ENCODE measurements at regions not wholly inside any gene's neighbourhood (a gene's known extent, or its start where the extent isn't known, plus 50 kb on each side); places are given as distances from the start of the nearest gene placed in this dataset.
"Not testable (repeated sequence)": the region's sequence is repeated elsewhere in the genome, so short reads cannot be mapped to it uniquely, and the experiment has no call there.

- Histone ChIP-seq H3K36me3 (ENCODE audit: insufficient read depth, low read length) (no peaks in the 10 kb centered on the region), H3K4me2 (ENCODE audit: low read length) (no peak overlapping the region), H3K4me3 (ENCODE audit: low read depth, low read length, poor library complexity, severe bottlenecking) (no peak overlapping the region), H3F3A (ENCODE audit: insufficient read depth, low read length) (no peaks in the 10 kb centered on the region), H3K9ac (ENCODE audit: low read length) (no peak overlapping the region), H3K27me3 (ENCODE audit: insufficient read depth, low read length) (no peaks in the 10 kb centered on the region), H2AFZ (ENCODE audit: low read length) (no peak overlapping the region), H3K9me3 (ENCODE audit: low read length) (no peaks in the 10 kb centered on the region), H4K20me1 (ENCODE audit: insufficient read depth, low read length) (no peaks in the 10 kb centered on the region), H3K27ac (ENCODE audit: low read depth, low read length, poor library complexity, severe bottlenecking) (no peak overlapping the region), H3K79me2 (ENCODE audit: insufficient read depth, low read length) (no peaks in the 10 kb centered on the region), H3K9me2 (ENCODE audit: low read depth, low read length) (no peaks in the 10 kb centered on the region), H3K4me1 (ENCODE audit: insufficient read depth, low read length, severe bottlenecking) (no peaks in the 10 kb centered on the region)
- TF ChIP-seq EZH2 (IDR thresholded peaks at IDR 0.05; ENCODE audit: borderline replicate concordance, low read length), result no peak
- TF ChIP-seq, protein P1, sequence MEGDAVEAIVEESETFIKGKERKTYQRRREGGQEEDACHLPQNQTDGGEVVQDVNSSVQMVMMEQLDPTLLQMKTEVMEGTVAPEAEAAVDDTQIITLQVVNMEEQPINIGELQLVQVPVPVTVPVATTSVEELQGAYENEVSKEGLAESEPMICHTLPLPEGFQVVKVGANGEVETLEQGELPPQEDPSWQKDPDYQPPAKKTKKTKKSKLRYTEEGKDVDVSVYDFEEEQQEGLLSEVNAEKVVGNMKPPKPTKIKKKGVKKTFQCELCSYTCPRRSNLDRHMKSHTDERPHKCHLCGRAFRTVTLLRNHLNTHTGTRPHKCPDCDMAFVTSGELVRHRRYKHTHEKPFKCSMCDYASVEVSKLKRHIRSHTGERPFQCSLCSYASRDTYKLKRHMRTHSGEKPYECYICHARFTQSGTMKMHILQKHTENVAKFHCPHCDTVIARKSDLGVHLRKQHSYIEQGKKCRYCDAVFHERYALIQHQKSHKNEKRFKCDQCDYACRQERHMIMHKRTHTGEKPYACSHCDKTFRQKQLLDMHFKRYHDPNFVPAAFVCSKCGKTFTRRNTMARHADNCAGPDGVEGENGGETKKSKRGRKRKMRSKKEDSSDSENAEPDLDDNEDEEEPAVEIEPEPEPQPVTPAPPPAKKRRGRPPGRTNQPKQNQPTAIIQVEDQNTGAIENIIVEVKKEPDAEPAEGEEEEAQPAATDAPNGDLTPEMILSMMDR (IDR thresholded peaks at IDR 0.05; ENCODE audit: low read length), result peak; percentile 48; the same call in 1 of the 2 replicates
These were observed 125.5 kb downstream of the POSTN start for GRCh38 chr13:37473035-37473434.

DNA sequence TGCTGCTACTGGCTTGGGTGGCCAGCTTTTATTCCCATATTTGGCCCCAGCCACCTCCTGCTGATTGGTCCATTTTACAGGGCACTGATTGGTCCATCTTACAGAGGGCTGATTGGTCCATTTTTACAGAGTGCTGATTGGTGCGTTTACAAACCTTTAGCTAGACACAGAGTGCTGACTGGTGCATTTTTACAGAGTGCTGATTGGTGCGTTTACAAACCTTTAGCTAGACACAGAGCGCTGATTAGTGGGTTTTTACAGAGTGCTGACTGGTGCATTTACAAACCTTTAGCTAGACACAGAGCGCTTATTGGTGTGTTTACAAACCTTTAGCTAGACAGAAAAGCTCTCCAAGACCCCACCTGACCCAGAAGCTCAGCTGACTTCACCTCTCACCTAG is 126.3 kb downstream of the POSTN start:
- not testable (repeated sequence) for H3K9me3 ChIP-seq (ENCODE audit: low read length); H3K27me3 ChIP-seq (ENCODE audit: insufficient read depth, low read length); H3K27ac ChIP-seq (ENCODE audit: low read depth, low read length, poor library complexity, severe bottlenecking); H3K4me2 ChIP-seq (ENCODE audit: low read length); H2AFZ ChIP-seq (ENCODE audit: low read length); H3K9ac ChIP-seq (ENCODE audit: low read length); H3K4me1 ChIP-seq (ENCODE audit: insufficient read depth, low read length, severe bottlenecking); H3K79me2 ChIP-seq (ENCODE audit: insufficient read depth, low read length); H3K4me3 ChIP-seq (ENCODE audit: low read depth, low read length, poor library complexity, severe bottlenecking); H4K20me1 ChIP-seq (ENCODE audit: insufficient read depth, low read length); H3K36me3 ChIP-seq (ENCODE audit: insufficient read depth, low read length); H3K9me2 ChIP-seq (ENCODE audit: low read depth, low read length); H3F3A ChIP-seq (ENCODE audit: insufficient read depth, low read length)

GRCh38 chr13:37460166-37460565 is 138.4 kb downstream of the POSTN start:
- H3K4me3 ChIP-seq (ENCODE audit: low read depth, low read length, poor library complexity, severe bottlenecking), result no peak overlapping the region
- no peak overlapping the region for H3K27ac ChIP-seq (ENCODE audit: low read depth, low read length, poor library complexity, severe bottlenecking)
- TF ChIP-seq EZH2 (IDR thresholded peaks at IDR 0.05; ENCODE audit: borderline replicate concordance, low read length), result no peak
- TF ChIP-seq, protein P1 (IDR thresholded peaks at IDR 0.05; ENCODE audit: low read length), result no peak
- H4K20me1 ChIP-seq (ENCODE audit: insufficient read depth, low read length), result no peaks in the 10 kb centered on the region
- no peaks in the 10 kb centered on the region for H3K79me2 ChIP-seq (ENCODE audit: insufficient read depth, low read length)
- H3K9ac ChIP-seq (ENCODE audit: low read length), result no peak overlapping the region
- no peaks in the 10 kb centered on the region for H3F3A ChIP-seq (ENCODE audit: insufficient read depth, low read length)
- H3K27me3 ChIP-seq (ENCODE audit: insufficient read depth, low read length), result no peaks in the 10 kb centered on the region
- H3K9me3 ChIP-seq (ENCODE audit: low read length), result no peaks in the 10 kb centered on the region
- H3K9me2 ChIP-seq (ENCODE audit: low read depth, low read length), result no peaks in the 10 kb centered on the region
- no peak overlapping the region for H2AFZ ChIP-seq (ENCODE audit: low read length)
- H3K4me1 ChIP-seq (ENCODE audit: insufficient read depth, low read length, severe bottlenecking), result no peaks in the 10 kb centered on the region
- no peaks in the 10 kb centered on the region for H3K36me3 ChIP-seq (ENCODE audit: insufficient read depth, low read length)
- H3K4me2 ChIP-seq (ENCODE audit: low read length), result no peak overlapping the region

DNA sequence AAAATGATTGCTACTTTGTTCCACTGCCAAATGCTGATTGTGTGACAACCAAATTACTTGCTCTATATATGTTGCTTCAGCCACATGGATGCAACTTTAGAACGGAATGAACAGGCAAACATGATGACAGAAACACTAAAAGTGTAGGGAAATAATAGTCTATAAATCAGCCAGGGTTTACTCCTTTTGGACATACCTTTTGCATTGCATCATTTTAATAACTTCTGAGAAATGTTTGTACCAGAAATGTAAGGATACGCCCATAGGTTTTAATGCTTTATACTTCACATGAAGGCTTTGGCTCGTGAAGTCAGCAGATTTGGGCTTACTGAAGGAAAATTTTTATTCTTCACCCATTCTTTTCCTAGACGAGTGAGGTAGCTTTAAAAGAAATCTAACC is 141.0 kb downstream of the POSTN start:
- Histone ChIP-seq H3K4me1 (ENCODE audit: insufficient read depth, low read length, severe bottlenecking) (no peaks in the 10 kb centered on the region), H3K36me3 (ENCODE audit: insufficient read depth, low read length) (no peaks in the 10 kb centered on the region), H3K4me2 (ENCODE audit: low read length) (no peak overlapping the region), H3K9ac (ENCODE audit: low read length) (no peak overlapping the region), H3K79me2 (ENCODE audit: insufficient read depth, low read length) (no peaks in the 10 kb centered on the region), H3K9me3 (ENCODE audit: low read length) (no peaks in the 10 kb centered on the region), H3F3A (ENCODE audit: insufficient read depth, low read length) (no peaks in the 10 kb centered on the region), H3K27me3 (ENCODE audit: insufficient read depth, low read length) (no peaks in the 10 kb centered on the region), H3K27ac (ENCODE audit: low read depth, low read length, poor library complexity, severe bottlenecking) (no peak overlapping the region), H3K9me2 (ENCODE audit: low read depth, low read length) (no peaks in the 10 kb centered on the region), H3K4me3 (ENCODE audit: low read depth, low read length, poor library complexity, severe bottlenecking) (no peak overlapping the region), H4K20me1 (ENCODE audit: insufficient read depth, low read length) (no peaks in the 10 kb centered on the region), H2AFZ (ENCODE audit: low read length) (no peak overlapping the region)
- TF ChIP-seq, protein P1 (IDR thresholded peaks at IDR 0.05; ENCODE audit: low read length), result no peak
- TF ChIP-seq EZH2 (IDR thresholded peaks at IDR 0.05; ENCODE audit: borderline replicate concordance, low read length), result no peak
